Lung (tissue), 11 donors: ENCODE measurements at regions not wholly inside any gene's neighbourhood (a gene's known extent, or its start where the extent isn't known, plus 50 kb on each side); places are given as distances from the start of the nearest gene placed in this dataset.
"Not testable (repeated sequence)": the region's sequence is repeated elsewhere in the genome, so short reads cannot be mapped to it uniquely, and the experiment has no call there.

Source experiments
- ATAC-seq: fragments of 200-7000 bp; cut with Tn5 transposase; one replicate; pipeline ENCODE4 v1.9.1; 2020; ENCODE audit warnings: moderate number of reproducible peaks; ENCODE audit not compliant: insufficient read depth, low FRiP score
- DNase-seq, 3 donors: peaks; one replicate each; pipeline ENCODE4 v3.0.0-alpha.2; 2013 to 2017
- H3K27ac ChIP-seq, 2 donors: one replicate each; pipeline ENCODE4 v1.5.1; 2013; ENCODE audit warnings: mild to moderate bottlenecking in 2 of 2, moderate library complexity in 2 of 2, control low read depth in 1 of 2, inconsistent platforms in 1 of 2, low read depth in 1 of 2, low read length in 1 of 2
- H3K27me3 ChIP-seq, 3 donors: one replicate each; pipeline ENCODE4 v1.5.1; 2013; ENCODE audit warnings: low read length in 2 of 3; ENCODE audit not compliant: control insufficient read depth in 3 of 3, insufficient read depth in 3 of 3
- H3K36me3 ChIP-seq, 4 donors: one replicate each; pipeline ENCODE4 v1.5.1; 2013; ENCODE audit warnings: low read length in 4 of 4, mild to moderate bottlenecking in 1 of 4, moderate library complexity in 1 of 4; ENCODE audit not compliant: control insufficient read depth in 4 of 4, insufficient read depth in 4 of 4
- H3K4me1 ChIP-seq, 5 donors: one replicate each; pipeline ENCODE4 v1.5.1; 2013; ENCODE audit warnings: low read length in 5 of 5, mild to moderate bottlenecking in 2 of 5, moderate library complexity in 1 of 5; ENCODE audit not compliant: control insufficient read depth in 5 of 5, insufficient read depth in 5 of 5
- H3K4me3 ChIP-seq: one replicate; pipeline ENCODE4 v1.5.1; 2013; ENCODE audit warnings: mild to moderate bottlenecking, control low read depth, moderate library complexity
- H3K9ac ChIP-seq, 2 donors: one replicate each; pipeline ENCODE4 v1.5.1; 2013; ENCODE audit warnings: low read length in 2 of 2, control low read depth in 1 of 2; ENCODE audit not compliant: insufficient read depth in 1 of 2
- H3K9me3 ChIP-seq, 4 donors: one replicate each; pipeline ENCODE4 v1.5.1; 2013; ENCODE audit warnings: low read length in 3 of 4, mild to moderate bottlenecking in 1 of 4, moderate library complexity in 1 of 4; ENCODE audit not compliant: control insufficient read depth in 4 of 4, insufficient read depth in 3 of 4
- WGBS, 2 donors: extraction: QIAGEN DNeasy Blood & Tissue Kit; methylation state at CpG; one replicate each; pipeline ENCODE4 v1.1.7; 2013; 5-methylcytosine and 5-hydroxymethylcytosine counted together
- TF ChIP-seq, protein P1 (sequence below): IDR thresholded peaks from 2 replicates; pipeline ENCODE4 v1.5.1; 2012; ENCODE audit warnings: mild to moderate bottlenecking; ENCODE audit errors: control extremely low read depth, extremely low read depth
- donor health status: control.
- donor health status: control.
- donor health status: Bipolar disorder and iron deficiency.
- donor health status: healthy.
- donor health status: DM: yes; HTN: yes; CAD: no.

DNA sequence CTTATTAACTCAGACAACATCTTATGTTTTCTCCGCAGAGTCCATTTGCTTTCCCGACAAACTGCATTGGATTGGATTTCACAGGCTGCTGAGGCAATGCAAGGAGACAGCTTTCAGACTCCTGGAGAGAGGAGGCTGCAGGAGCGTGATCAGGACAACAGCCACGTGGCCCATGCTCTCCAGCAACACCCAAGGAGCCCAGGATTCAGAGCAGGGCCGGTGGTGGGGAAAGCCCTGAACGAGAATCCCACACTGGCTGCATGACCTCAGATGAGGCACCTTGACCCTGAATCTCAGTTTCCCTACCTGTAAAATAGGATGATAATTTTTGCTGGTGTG is 78.3 kb upstream of the NFASC start:
- ATAC-seq, result no peak
- no peaks in the 10 kb centered on the region for H3K9me3 ChIP-seq
- WGBS, 2 donors, result 59 to 78% methylated on average over 6 of the region's 6 CpGs
- H3K36me3 ChIP-seq, result no peaks in the 10 kb centered on the region
- H3K9ac ChIP-seq, result no peak overlapping the region
- peaks cover 0 to 6% (median 0%) of the 10 kb centered on the region in 3 donors for H3K27me3 ChIP-seq
- no peak overlapping the region for H3K27ac ChIP-seq
- H3K4me1 ChIP-seq, result no peaks in the 10 kb centered on the region
- no peak overlapping the region for H3K4me3 ChIP-seq
- TF ChIP-seq, protein P1, sequence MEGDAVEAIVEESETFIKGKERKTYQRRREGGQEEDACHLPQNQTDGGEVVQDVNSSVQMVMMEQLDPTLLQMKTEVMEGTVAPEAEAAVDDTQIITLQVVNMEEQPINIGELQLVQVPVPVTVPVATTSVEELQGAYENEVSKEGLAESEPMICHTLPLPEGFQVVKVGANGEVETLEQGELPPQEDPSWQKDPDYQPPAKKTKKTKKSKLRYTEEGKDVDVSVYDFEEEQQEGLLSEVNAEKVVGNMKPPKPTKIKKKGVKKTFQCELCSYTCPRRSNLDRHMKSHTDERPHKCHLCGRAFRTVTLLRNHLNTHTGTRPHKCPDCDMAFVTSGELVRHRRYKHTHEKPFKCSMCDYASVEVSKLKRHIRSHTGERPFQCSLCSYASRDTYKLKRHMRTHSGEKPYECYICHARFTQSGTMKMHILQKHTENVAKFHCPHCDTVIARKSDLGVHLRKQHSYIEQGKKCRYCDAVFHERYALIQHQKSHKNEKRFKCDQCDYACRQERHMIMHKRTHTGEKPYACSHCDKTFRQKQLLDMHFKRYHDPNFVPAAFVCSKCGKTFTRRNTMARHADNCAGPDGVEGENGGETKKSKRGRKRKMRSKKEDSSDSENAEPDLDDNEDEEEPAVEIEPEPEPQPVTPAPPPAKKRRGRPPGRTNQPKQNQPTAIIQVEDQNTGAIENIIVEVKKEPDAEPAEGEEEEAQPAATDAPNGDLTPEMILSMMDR, result no peak
- DNase-seq, result no peak

DNA sequence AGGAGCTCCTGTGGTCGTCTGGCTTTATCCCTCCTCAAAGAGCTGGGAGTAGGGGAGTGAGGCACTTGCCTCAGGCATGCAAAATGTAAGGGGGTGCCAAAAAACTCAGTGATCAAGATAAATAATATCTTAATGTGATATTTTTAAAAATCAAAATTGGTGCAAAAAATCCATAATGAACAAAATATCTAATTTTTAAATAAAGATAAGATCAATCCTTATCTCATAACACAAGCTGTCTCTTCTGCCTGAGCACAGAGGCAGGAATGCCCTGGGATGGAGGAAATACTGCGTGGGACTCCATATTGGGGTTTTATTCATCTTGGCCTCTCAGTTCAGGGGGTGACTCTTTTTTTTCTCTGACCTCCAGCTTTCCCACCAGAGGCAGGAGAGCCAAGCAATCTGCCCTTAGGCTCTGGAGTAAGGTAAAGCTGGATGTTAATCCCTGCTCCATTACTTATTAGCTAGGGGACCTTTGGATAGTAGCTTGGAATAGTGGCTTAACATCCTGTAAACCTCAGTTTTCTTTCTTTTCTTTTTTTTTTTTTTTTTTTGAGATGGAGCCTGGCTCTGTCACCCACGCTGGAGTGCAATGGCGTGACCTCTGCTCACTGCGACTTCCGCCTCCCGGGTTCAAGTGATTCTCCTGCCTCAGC is 77.3 kb upstream of the NFASC start:
- Histone ChIP-seq H3K4me3 (no peak overlapping the region), H3K9ac (no peak overlapping the region), H3K9me3 (no peaks in the 10 kb centered on the region), H3K27me3 (peaks cover 0 to 6% (median 0%) of the 10 kb centered on the region in 3 donors), H3K27ac (no peak overlapping the region), H3K36me3 (no peaks in the 10 kb centered on the region), H3K4me1 (no peaks in the 10 kb centered on the region)
- no peak for DNase-seq
- ATAC-seq, result no peak
- WGBS, 2 donors, result 86 to 90% methylated on average over 7 of the region's 7 CpGs
- TF ChIP-seq, protein P1, result no peak

DNA sequence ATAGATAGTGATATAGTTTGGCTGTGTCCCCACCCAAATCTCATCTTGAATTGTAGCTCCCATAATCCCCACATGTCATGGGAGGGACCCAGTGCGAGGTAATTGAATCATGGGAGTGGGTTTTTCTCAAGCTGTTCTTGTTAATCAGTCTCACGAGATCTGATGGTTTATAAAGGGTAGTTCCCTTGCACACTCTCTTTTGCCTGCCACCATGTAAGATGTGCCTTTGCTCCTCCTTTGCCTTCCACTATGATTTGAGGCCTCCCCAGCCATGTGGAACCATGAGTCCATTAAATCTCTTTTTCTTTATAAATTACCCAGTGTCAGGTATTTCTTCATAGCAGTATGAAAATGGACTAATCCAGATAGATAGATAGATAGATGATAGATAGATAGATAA is 73.8 kb upstream of the NFASC start:
- H3K4me3 ChIP-seq, H3K9me3 ChIP-seq, DNase-seq, H3K9ac ChIP-seq, H3K27ac ChIP-seq, ATAC-seq, H3K36me3 ChIP-seq, H3K27me3 ChIP-seq, H3K4me1 ChIP-seq: not testable (repeated sequence)
- 91 to 98% methylated on average over 2 of the region's 2 CpGs for WGBS, 2 donors

DNA sequence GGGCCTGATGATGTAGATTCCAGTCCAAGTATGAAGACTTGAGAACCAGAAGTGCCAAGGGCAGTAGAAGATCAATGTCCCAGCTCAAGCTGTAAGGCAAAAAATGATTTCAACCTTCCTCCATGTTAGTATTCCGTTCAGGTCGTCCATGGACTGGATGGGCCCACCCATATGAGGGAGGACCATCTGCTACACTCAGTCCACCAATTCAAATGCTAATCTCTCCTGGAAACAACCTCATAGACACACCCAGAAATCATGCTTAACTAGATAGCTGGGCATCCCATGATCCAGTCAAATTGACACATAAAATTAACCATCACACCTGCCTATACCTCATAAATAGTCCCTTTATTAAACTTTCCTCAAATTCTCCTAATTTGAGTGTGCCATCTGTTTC is 73.3 kb upstream of the NFASC start:
- Histone ChIP-seq H3K4me1 (no peaks in the 10 kb centered on the region), H3K27me3 (no peaks in the 10 kb centered on the region), H3K9me3 (no peaks in the 10 kb centered on the region), H3K27ac (no peak overlapping the region), H3K9ac (no peak overlapping the region), H3K4me3 (no peak overlapping the region), H3K36me3 (no peaks in the 10 kb centered on the region)
- 77 to 85% methylated on average over 2 of the region's 2 CpGs for WGBS, 2 donors
- TF ChIP-seq, protein P1, result no peak
- no peak for DNase-seq
- no peak for ATAC-seq
